ENCODE measurements at regions not wholly inside any gene's neighbourhood (a gene's known extent, or its start where the extent isn't known, plus 50 kb on each side); places are given as distances from the start of the nearest gene placed in this dataset.

DNA sequence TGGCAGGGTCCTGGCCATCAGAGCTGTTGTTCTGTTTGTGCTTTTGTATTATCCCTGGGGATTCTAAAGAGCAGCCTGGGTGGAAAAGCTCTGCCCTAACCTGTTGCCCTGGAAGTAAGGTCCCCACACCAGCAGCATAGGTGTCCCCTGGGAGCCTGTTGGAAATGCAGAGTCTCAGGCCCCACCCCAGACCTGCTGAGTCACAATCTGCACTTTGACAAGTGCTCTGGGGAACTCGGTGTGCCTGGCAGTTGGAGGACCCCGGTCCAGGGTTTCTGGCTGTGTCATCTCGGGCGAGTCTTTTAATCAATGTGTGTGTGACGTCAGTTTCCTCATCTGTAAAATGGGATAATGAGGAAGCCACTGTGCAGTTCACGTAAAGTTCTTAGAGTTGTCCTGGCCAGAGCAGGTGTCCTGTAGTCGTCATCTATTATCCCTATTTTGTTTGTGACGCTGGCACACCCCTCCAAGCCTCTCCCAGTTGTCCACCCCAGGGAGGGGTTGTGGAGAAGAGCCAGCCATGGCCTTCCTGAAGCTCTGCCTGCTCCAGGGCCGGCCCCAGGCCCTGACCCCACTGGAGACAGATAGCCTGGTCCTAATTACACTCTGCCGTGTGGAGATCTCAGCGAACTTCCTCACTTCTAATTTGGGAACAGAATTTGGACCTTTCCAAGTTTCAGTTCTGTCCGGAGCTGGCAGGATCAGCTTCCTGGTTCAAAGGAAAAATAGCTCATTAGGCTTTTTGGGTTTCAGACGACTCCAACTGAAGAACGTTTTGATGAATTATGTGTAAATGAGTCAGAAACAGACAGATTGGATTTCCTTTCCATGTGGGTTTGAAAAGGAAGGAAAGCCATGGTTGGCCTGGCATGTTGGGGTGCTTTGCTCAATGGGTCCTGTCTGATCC is 295.7 kb upstream of the FOXF1 start:
- H3K36me3 ChIP-seq (ENCODE audit: insufficient read depth, low read length) = no peaks in the 10 kb centered on the region
- no peak overlapping the region for H3K4me3 ChIP-seq (ENCODE audit: low read length)
- H3K27me3 ChIP-seq (ENCODE audit: insufficient read depth, low read length) = no peaks in the 10 kb centered on the region
- WGBS = 93% methylated on average over 14 of the region's 14 CpGs
- H3K9me3 ChIP-seq (ENCODE audit: insufficient read depth, low read depth, low read length) = no peaks in the 10 kb centered on the region
- no peaks in the 10 kb centered on the region for H3K4me1 ChIP-seq (ENCODE audit: insufficient read depth, low read length)
- no peak overlapping the region for H3K9ac ChIP-seq (ENCODE audit: low read depth, low read length)
- no peak overlapping the region for H3K27ac ChIP-seq (ENCODE audit: low read depth, low read length)

DNA sequence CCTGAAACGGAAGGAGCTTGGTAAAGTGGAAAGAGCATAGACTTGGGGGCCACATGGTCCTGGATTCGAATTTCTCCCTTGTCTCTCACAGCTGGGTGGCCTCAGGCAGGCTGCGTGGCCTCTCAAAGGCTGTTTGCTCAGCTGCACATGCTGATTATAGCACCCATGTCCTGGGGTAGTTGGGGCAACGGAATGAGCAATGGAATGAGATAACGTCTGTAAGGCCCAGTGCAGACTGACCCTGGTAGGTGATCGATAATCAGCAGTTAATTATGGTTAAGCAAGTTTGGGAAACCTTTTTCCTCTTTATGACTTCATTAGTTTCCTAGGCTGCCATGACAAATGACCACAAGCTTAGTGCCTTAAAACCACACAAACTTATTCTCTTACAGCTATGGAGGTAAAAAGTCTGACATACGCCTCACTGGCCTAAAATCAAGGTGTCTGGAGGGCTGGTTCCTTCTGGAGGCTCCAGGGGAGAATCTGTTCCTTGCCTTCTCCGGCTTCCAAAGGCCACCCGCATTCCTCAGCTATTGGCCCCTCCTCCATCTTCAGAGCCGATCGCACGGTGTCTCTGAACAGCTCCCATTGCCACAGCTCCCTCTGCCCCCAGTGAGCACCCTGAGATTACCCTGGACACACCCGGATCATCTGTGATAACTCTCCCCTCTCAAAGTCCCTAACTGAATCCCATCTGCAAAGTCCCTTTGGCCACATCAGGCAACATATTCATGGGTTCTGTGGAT is 294.9 kb upstream of the FOXF1 start:
- Histone ChIP-seq H3K9me3 (ENCODE audit: insufficient read depth, low read depth, low read length) (no peaks in the 10 kb centered on the region), H3K9ac (ENCODE audit: low read depth, low read length) (no peak overlapping the region), H3K4me1 (ENCODE audit: insufficient read depth, low read length) (no peaks in the 10 kb centered on the region), H3K36me3 (ENCODE audit: insufficient read depth, low read length) (no peaks in the 10 kb centered on the region), H3K27me3 (ENCODE audit: insufficient read depth, low read length) (no peaks in the 10 kb centered on the region), H3K4me3 (ENCODE audit: low read length) (no peak overlapping the region), H3K27ac (ENCODE audit: low read depth, low read length) (no peak overlapping the region)
- WGBS = 88% methylated on average over 13 of the region's 13 CpGs

DNA sequence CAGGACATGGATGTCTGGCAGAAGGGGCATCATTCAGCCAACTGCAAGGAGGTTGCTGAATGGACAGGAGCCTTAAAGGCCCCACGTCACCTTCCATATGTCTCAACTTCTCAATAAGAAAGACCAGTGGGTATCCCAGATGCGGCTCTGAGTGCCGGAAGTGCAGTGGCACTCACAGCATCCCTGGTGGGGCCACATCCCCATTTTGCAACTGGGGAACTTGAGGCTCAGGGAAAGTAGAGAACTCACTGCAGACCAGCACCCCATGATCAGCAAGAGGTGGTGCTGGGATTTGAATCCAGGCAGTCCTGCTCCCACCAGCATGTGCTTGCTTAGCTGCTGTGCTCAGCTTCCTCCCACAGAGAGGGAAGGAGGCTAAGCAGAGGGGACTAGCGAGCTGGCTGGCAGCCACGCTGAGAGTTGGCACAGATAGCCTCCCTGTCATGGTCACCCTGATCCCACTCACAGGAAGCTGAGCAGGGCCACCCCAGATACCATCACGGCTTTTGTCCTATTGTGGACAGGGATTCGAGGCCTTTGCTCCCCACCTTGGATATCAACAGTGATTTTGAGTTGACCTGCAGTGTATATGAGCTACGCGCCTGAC is 294.2 kb upstream of the FOXF1 start:
- no peaks in the 10 kb centered on the region for H3K27me3 ChIP-seq (ENCODE audit: insufficient read depth, low read length)
- WGBS = 94% methylated on average over 9 of the region's 9 CpGs

DNA sequence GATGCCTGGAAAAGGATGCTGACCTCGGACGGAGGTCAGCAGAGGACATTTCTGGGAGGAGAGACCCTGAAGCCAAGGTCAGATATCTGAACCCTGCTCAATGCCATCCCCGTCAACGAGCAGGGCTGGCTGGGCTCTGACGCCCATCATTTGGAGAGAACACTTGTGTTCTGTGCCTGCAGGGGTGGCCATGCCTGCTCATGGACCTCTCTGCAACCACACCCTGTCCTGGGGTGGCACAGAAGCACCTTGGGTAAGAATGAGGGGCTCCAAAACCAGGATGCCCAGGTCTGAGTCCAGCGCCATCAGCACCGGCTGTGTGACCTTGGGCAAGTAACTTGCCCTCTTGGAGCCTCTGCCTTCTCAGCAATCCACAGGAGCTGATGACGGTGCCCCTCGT is 293.7 kb upstream of the FOXF1 start:
- WGBS = 96% methylated on average over 9 of the region's 9 CpGs
- H3K27me3 ChIP-seq (ENCODE audit: insufficient read depth, low read length) = no peaks in the 10 kb centered on the region
- no peaks in the 10 kb centered on the region for H3K36me3 ChIP-seq (ENCODE audit: insufficient read depth, low read length)
- no peak overlapping the region for H3K27ac ChIP-seq (ENCODE audit: low read depth, low read length)
- H3K9me3 ChIP-seq (ENCODE audit: insufficient read depth, low read depth, low read length) = no peaks in the 10 kb centered on the region
- H3K4me1 ChIP-seq (ENCODE audit: insufficient read depth, low read length) = no peaks in the 10 kb centered on the region
- no peak overlapping the region for H3K4me3 ChIP-seq (ENCODE audit: low read length)
- H3K9ac ChIP-seq (ENCODE audit: low read depth, low read length) = no peak overlapping the region

More for the DNA sequence above, 294.2 kb upstream of the FOXF1 start:
- Histone ChIP-seq H3K9me3 (ENCODE audit: insufficient read depth, low read depth, low read length) (no peaks in the 10 kb centered on the region), H3K27ac (ENCODE audit: low read depth, low read length) (no peak overlapping the region), H3K4me1 (ENCODE audit: insufficient read depth, low read length) (no peaks in the 10 kb centered on the region), H3K9ac (ENCODE audit: low read depth, low read length) (no peak overlapping the region), H3K36me3 (ENCODE audit: insufficient read depth, low read length) (no peaks in the 10 kb centered on the region), H3K4me3 (ENCODE audit: low read length) (no peak overlapping the region)

DNA sequence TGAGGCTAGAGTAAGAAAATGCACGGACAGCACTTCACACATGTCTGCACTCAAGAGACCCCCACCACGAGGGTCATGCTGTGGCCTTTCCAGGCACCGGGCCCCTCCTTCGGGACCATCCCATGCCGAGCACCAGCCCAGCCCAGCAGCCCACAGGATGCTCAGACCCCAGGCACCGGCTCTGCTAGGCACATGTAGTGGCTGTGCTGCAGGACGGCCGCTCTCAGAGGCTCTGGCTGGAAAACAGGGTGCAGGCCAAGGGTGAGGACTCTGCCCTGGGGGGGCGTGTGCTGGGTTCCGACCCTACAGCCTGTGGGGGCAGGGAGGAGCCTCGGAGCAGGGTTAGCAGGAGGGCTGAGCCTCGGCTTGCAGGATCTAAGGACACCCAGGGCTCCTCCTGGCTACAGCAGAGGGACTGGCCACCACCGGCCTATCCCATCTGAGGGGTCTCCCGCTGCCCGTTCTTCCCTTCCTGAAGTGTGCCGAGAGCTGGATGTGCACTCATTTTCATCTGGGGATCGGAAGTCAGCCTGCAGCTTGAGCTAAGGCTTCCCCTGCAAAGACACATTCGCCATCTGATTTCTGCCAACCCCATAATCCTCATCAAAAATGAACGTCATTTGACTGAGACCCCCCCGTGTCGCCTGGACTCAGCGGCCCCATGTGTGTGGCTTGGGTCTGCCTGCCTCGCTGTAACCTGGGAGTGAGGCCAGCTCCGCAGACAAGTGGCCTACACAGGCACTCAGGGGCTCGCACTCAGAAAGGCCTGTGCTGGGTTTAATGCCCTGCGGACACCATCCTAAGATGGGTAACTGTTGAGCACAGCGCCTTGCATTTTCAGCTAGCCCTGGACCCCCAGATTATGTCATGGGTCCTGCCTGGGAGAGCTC is 293.1 kb upstream of the FOXF1 start:
- 91% methylated on average over 27 of the region's 27 CpGs for WGBS
- no peak overlapping the region for H3K27ac ChIP-seq (ENCODE audit: low read depth, low read length)
- no peaks in the 10 kb centered on the region for H3K4me1 ChIP-seq (ENCODE audit: insufficient read depth, low read length)
- no peaks in the 10 kb centered on the region for H3K27me3 ChIP-seq (ENCODE audit: insufficient read depth, low read length)
- no peak overlapping the region for H3K4me3 ChIP-seq (ENCODE audit: low read length)
- no peaks in the 10 kb centered on the region for H3K36me3 ChIP-seq (ENCODE audit: insufficient read depth, low read length)
- H3K9ac ChIP-seq (ENCODE audit: low read depth, low read length) = no peak overlapping the region
- no peaks in the 10 kb centered on the region for H3K9me3 ChIP-seq (ENCODE audit: insufficient read depth, low read depth, low read length)

DNA sequence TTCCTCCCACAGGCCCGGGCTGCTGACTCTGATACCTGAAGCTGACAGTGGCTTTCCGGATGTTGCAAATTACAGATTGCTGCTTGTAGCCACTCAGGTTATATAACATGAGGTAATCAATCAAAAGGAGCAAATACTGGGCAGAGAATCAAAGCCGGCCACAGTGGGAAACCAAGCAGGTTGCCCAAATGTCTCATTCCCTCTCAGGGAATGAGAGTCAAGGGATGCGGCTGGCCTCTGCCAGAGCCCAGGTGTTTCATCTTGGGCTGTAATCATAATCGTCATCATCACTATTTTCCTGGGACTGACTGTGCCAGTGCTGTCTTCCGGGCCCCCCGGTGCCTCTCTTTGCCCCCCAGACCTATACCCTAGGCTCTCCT is 292.4 kb upstream of the FOXF1 start:
- H3K27ac ChIP-seq (ENCODE audit: low read depth, low read length) = no peak overlapping the region
- no peaks in the 10 kb centered on the region for H3K27me3 ChIP-seq (ENCODE audit: insufficient read depth, low read length)
- H3K4me1 ChIP-seq (ENCODE audit: insufficient read depth, low read length) = 0 out of 2 replicates have a peak, but pooled peaks cover 3% of the 10 kb centered on the region
- H3K9me3 ChIP-seq (ENCODE audit: insufficient read depth, low read depth, low read length) = no peaks in the 10 kb centered on the region
- H3K9ac ChIP-seq (ENCODE audit: low read depth, low read length) = no peak overlapping the region
- no peak overlapping the region for H3K4me3 ChIP-seq (ENCODE audit: low read length)
- WGBS = 91% methylated on average over 7 of the region's 7 CpGs
- no peaks in the 10 kb centered on the region for H3K36me3 ChIP-seq (ENCODE audit: insufficient read depth, low read length)

DNA sequence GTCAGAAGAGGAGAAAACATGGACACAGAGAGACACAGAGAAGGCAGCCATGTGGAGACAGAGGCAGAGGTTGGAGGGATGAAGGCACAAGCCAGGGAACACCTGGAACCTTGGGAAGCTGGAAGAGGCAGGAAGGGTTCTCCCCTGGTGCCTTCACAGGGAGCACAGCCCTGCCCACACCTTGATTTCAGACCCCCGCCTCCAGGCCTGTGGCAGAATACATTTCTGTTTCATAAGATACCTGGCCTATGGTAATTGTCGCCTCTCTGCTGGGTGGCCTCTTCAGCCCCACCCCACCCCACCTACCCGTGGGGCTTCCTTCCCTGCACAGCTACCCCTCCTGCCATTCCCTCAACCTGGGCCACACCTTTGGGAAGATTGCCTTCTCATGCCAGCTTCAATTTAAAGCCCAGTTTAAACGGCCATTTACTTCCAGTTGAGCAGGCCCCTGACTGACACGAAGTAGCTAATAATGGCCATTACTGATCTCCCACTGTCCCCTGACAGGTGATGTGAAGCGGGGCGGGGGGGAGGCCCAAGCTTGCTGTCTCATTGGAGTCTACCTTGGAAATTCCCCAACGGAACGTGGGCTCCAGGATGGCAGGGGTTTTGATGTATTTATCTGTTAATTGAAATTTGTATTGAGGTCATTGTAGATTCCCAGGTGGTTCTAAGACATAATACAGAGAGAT is 291.7 kb upstream of the FOXF1 start:
- Histone ChIP-seq H3K9ac (ENCODE audit: low read depth, low read length) (no peak overlapping the region), H3K9me3 (ENCODE audit: insufficient read depth, low read depth, low read length) (no peaks in the 10 kb centered on the region), H3K4me1 (ENCODE audit: insufficient read depth, low read length) (0 out of 2 replicates have a peak, but pooled peaks cover 5% of the 10 kb centered on the region), H3K27ac (ENCODE audit: low read depth, low read length) (no peak overlapping the region), H3K36me3 (ENCODE audit: insufficient read depth, low read length) (no peaks in the 10 kb centered on the region), H3K4me3 (ENCODE audit: low read length) (no peak overlapping the region), H3K27me3 (ENCODE audit: insufficient read depth, low read length) (no peaks in the 10 kb centered on the region)
- 77% methylated on average over 9 of the region's 9 CpGs for WGBS

DNA sequence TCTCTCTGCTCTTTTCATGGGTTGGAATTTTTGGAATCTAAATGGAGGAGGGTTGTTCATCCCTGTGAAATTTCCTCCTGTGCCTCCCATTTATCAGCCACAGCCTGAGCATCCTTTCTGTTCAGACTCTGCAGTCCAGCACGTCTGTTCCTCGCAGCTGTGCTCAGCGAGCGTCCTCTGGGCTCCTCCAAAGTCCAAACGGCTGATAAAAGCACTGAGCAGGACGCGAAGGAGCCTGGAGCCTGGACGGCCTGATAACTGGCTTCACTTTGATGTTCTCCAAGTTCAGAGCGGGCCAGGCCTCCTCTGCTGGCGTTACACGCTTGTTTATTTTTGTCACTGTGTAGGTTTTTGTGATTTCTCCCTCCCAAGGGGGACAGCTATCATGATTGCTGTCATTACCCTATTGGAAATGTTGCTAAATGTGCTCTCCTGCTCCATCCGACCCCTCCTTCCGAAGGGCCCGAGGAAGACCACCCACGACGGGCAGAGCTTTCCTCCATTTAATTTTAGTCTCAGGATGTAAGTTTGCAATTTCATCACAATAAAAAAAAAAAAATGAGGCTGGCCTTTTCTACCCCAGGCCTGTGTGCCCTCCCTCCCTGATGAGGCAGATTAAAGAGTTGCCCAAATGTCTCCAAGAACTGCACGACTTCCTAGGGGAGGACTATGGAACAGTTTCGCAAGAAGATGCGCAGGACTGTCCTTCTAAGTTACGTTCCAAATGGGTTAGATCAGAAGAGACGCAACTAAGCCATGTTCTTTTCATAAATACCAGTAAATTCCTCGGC is 290.5 kb upstream of the FOXF1 start:
- Histone ChIP-seq H3K4me3 (ENCODE audit: low read length) (no peak overlapping the region), H3K9ac (ENCODE audit: low read depth, low read length) (no peak overlapping the region), H3K4me1 (ENCODE audit: insufficient read depth, low read length) (0 out of 2 replicates have a peak, but pooled peaks cover 5% of the 10 kb centered on the region), H3K27ac (ENCODE audit: low read depth, low read length) (no peak overlapping the region), H3K27me3 (ENCODE audit: insufficient read depth, low read length) (no peaks in the 10 kb centered on the region), H3K36me3 (ENCODE audit: insufficient read depth, low read length) (no peaks in the 10 kb centered on the region), H3K9me3 (ENCODE audit: insufficient read depth, low read depth, low read length) (no peaks in the 10 kb centered on the region)
- 89% methylated on average over 21 of the region's 22 CpGs for WGBS

DNA sequence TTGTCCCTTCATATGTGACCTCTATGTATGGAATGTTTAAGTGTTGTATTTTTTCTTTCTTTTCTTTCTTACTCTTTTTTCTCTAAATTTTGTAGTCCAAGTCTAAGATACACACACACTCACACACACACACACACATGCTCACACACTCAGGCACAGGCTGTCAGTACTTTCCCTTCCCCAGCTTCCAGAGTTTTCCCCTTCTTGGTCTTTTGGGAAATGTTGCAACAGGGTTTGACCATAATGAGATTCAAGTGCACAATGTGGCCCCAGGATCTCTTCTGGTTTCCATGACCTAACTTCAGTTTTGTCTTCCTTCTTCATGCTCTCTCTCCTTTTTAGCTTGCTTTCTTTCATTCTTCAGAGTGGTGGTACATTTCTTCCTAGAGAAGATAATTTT is 289.8 kb upstream of the FOXF1 start:
- no peak overlapping the region for H3K9ac ChIP-seq (ENCODE audit: low read depth, low read length)
- H3K36me3 ChIP-seq (ENCODE audit: insufficient read depth, low read length) = no peaks in the 10 kb centered on the region
- H3K4me3 ChIP-seq (ENCODE audit: low read length) = no peak overlapping the region
- no peak overlapping the region for H3K27ac ChIP-seq (ENCODE audit: low read depth, low read length)
- no peaks in the 10 kb centered on the region for H3K27me3 ChIP-seq (ENCODE audit: insufficient read depth, low read length)
- no peaks in the 10 kb centered on the region for H3K9me3 ChIP-seq (ENCODE audit: insufficient read depth, low read depth, low read length)
- H3K4me1 ChIP-seq (ENCODE audit: insufficient read depth, low read length) = 0 out of 2 replicates have a peak, but pooled peaks cover 5% of the 10 kb centered on the region

DNA sequence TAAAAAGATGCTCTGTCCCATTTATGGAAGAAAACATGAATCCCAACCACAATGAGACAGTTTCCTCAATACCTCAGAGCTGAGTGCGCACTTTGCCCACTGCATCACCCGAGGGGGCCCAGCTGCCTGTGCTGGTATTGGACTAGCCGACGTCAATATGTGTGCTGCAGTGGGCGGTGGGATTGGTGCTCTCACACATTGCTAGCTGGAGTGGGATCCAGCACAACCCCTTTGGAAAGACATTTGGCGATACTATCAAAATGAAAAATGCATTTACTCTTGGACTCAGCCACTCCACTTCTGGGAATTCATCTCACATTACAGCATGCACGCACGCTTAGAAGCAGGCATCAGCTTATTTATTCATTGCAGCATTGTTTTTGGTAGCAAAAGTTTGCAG is 289.2 kb upstream of the FOXF1 start:
- Histone ChIP-seq H3K27ac (ENCODE audit: low read depth, low read length) (no peak overlapping the region), H3K9me3 (ENCODE audit: insufficient read depth, low read depth, low read length) (no peaks in the 10 kb centered on the region), H3K9ac (ENCODE audit: low read depth, low read length) (no peak overlapping the region), H3K36me3 (ENCODE audit: insufficient read depth, low read length) (no peaks in the 10 kb centered on the region), H3K4me3 (ENCODE audit: low read length) (no peak overlapping the region), H3K4me1 (ENCODE audit: insufficient read depth, low read length) (0 out of 2 replicates have a peak, but pooled peaks cover 5% of the 10 kb centered on the region), H3K27me3 (ENCODE audit: insufficient read depth, low read length) (no peaks in the 10 kb centered on the region)
- WGBS = 97% methylated on average over 8 of the region's 8 CpGs

All from HUES64 (cell line).